IPS-18c (cell line): ENCODE measurements at regions not wholly inside any gene's neighbourhood (a gene's known extent, or its start where the extent isn't known, plus 50 kb on each side); places are given as distances from the start of the nearest gene placed in this dataset.

ENCODE experiments used
- H3K4me3 ChIP-seq: 2 replicates; pipeline ENCODE4 v1.7.0; 2013; ENCODE audit warnings: low read depth, mild to moderate bottlenecking, low read length, moderate library complexity; ENCODE audit not compliant: insufficient read depth
- H3K9me3 ChIP-seq: one replicate; pipeline ENCODE4 v1.6.1; 2013; ENCODE audit warnings: mild to moderate bottlenecking, low read length, moderate library complexity; ENCODE audit not compliant: control insufficient read depth, insufficient read depth

GRCh38 chr11:119891055-119891768 lies 162.2 kb upstream of the NECTIN1 start:
- Histone ChIP-seq H3K4me3 (no peak overlapping the region), H3K9me3 (no peaks in the 10 kb centered on the region)

DNA sequence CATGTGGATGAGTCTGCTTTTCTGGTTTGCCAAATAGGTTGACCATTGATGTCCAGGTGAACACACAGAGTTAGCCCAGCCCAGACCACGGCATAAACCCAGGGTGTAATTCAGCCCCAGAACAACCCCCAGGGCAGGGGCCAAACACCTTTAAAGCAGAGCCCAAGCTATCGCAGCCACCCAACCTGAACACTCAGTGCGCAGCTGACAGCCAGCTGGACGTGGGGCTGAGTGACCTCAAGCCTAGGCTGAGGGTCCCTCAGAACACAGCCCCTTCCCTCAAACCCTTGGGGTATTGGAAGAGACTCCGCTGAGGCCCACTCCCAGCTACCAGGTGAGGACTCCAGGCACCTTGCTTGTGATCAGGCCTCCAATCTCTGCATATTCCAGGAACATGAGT lies 161.5 kb upstream of the NECTIN1 start:
- H3K4me3 ChIP-seq = no peak overlapping the region
- H3K9me3 ChIP-seq = no peaks in the 10 kb centered on the region

- no peaks in the 10 kb centered on the region for H3K9me3 ChIP-seq
- H3K4me3 ChIP-seq = no peak overlapping the region
Observed at GRCh38 chr11:119889728-119890280, 160.8 kb upstream of the NECTIN1 start.

DNA sequence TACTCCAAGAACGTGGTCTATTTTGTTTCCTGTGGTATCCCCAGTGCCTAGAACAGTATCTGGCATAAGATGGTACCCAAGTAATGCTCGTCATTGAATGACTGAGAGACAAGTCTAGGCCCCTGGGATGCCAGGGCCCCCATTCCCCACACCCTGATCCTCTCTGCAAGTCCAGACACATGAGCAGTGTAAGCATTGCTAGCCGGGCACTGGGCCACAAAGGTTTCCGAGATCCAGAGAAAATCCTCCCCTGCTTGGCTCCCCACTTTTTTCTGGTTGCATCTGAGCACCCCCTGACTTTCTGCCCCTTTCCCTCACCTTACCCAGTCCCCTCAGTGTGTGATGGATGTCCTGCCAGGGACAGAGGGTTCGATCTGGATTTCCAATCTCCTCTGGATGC lies 160.1 kb upstream of the NECTIN1 start:
- H3K9me3 ChIP-seq = no peaks in the 10 kb centered on the region
- H3K4me3 ChIP-seq = no peak overlapping the region

- Histone ChIP-seq H3K4me3 (no peak overlapping the region), H3K9me3 (no peaks in the 10 kb centered on the region)
Observed at GRCh38 chr11:119888119-119888518, 159.1 kb upstream of the NECTIN1 start.

- no peak overlapping the region for H3K4me3 ChIP-seq
Observed at GRCh38 chr11:119886667-119887230, 157.7 kb upstream of the NECTIN1 start.

DNA sequence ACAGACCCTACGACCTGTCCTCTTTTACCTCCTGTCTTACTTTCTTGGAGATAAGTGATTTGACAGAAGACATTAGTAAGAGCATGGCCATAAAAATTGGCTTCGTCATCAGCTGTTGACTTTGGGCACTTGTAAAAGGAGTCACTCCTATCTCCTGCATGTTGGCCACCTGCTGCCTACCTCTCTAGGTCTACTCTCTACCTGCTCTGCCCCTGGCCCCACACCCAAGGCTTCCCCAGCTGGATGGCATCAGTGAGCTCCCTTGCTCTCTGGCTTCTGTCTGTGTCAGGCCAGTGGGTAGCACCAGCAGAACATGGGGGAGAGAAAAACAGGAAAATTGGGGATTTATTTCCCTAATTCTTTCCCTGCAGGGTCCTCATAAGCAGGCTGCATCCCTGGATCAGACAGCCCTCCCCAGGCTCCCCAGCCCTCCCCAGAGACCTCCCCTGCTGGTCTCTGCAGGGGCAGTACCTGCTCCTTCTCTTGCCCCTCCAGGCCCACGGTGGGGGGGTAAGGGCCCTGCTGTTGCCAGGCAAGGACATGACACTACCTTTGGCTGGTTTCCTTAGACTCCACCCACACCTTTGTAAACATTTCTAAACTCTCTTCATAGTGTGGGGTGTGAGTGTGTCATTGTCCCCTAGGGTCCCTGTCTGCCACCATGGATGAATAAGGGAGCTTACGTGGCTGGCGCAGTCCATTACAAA lies 157.0 kb upstream of the NECTIN1 start:
- no peak overlapping the region for H3K4me3 ChIP-seq

More at GRCh38 chr11:119886667-119887230, 157.7 kb upstream of the NECTIN1 start:
- H3K9me3 ChIP-seq = no peaks in the 10 kb centered on the region

GRCh38 chr11:119885067-119885466 lies 156.1 kb upstream of the NECTIN1 start:
- no peaks in the 10 kb centered on the region for H3K9me3 ChIP-seq
- H3K4me3 ChIP-seq = no peak overlapping the region

More for the DNA sequence above, 157.0 kb upstream of the NECTIN1 start:
- H3K9me3 ChIP-seq = no peaks in the 10 kb centered on the region

- no peaks in the 10 kb centered on the region for H3K9me3 ChIP-seq
- H3K4me3 ChIP-seq = no peak overlapping the region
Observed at GRCh38 chr11:119882316-119882715, 153.3 kb upstream of the NECTIN1 start.

- H3K4me3 ChIP-seq = no peak overlapping the region
- no peaks in the 10 kb centered on the region for H3K9me3 ChIP-seq
Observed at GRCh38 chr11:119880873-119881272, 151.9 kb upstream of the NECTIN1 start.

GRCh38 chr11:119880143-119880542 lies 151.1 kb upstream of the NECTIN1 start:
- H3K4me3 ChIP-seq = no peak overlapping the region
- H3K9me3 ChIP-seq = no peaks in the 10 kb centered on the region

DNA sequence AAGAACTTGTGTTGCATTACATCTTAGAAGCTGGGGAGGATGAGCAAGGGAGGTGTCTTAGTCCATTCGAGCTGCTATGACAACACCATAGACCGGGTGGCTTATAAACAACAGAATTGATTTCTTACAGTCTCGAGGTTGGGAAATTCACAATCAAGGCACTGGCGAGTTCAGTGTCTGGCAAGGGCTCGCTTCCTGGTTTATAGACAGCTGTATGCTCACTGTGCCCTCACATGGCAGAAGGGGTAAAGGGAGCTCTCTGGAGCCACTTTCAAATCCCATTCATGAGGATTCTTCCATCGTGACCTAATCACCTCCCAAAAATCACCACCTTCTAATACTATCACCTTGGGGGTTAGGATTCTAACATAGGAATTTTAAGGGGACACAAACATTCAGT lies 150.0 kb upstream of the NECTIN1 start:
- Histone ChIP-seq H3K4me3 (no peak overlapping the region), H3K9me3 (no peaks in the 10 kb centered on the region)

DNA sequence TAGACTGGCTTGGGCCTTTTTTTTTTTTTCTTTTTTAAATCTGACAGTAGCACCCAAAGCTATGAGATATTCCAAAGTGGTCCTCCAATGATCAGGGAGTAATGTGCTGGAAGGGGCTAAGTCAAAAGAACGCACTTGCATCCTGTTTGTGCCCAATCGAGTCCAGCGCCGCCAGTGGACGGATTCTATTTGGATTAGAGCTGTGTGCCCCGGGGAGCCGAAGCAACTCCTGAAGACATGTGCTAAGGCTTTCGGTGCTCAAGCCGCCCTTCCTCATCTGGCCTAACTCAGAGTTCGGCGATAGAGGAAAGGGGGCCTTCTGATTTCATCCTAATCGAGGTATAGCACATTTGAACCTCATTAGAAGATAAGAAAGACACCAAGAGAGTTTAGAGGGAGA lies 147.8 kb upstream of the NECTIN1 start:
- Histone ChIP-seq H3K9me3 (no peaks in the 10 kb centered on the region), H3K4me3 (no peak overlapping the region)

DNA sequence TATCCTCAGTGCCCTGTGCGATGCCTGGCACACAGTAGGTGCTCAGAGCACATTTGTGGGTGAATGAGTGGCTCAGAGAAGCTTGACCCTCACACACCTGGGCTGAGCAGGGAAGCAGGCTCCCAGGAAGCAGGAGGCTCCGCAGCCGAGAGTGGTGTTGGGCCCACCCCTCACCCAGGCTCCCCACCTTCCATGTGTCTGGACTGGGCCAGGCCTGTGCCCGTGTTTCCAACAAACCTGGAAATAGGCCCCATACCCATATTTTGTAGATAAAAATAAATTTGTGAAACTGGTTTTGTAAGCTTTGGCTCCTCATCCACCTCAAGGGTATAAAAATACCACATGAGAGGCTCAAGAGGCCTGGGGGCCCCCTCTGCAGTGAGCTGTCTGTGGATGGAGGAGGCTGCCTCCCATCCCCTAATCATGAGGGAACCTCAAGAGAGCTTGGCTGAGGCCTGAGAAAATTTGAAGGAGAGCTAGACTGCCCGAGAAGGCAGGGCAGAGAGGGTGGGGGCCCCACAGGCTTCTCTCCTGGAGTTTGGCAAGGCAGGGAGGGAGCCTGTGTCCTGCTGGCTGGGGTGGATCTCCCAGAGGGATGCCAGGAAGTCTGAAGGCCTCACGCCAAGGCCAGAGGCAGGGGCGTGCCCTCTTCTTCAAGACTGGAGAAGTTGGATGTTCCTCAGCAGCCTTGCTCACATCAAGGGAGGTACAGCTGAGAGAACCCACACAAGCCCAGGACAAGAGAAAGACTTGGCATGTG lies 147.0 kb upstream of the NECTIN1 start:
- H3K4me3 ChIP-seq = no peak overlapping the region

GRCh38 chr11:119874660-119875238 lies 145.7 kb upstream of the NECTIN1 start:
- H3K9me3 ChIP-seq = no peaks in the 10 kb centered on the region
- H3K4me3 ChIP-seq = no peak overlapping the region

More for the DNA sequence above, 147.0 kb upstream of the NECTIN1 start:
- H3K9me3 ChIP-seq = no peaks in the 10 kb centered on the region

GRCh38 chr11:119873761-119874421 lies 144.9 kb upstream of the NECTIN1 start:
- Histone ChIP-seq H3K4me3 (no peak overlapping the region), H3K9me3 (no peaks in the 10 kb centered on the region)
